Ovary (tissue), 7 donors: ENCODE measurements at regions not wholly inside any gene's neighbourhood (a gene's known extent, or its start where the extent isn't known, plus 50 kb on each side); places are given as distances from the start of the nearest gene placed in this dataset.

ENCODE experiments used
- DNase-seq, 5 donors: peaks; one replicate each; pipeline ENCODE4 v3.0.0-alpha.2; 2019 to 2020
- H3K27ac ChIP-seq, 2 donors: fragments of 200-600 bp; one replicate each; pipeline versions ENCODE4 v1.5.1 to v1.8.0; 2019 to 2022
- H3K27me3 ChIP-seq: fragments of 200-600 bp; one replicate; pipeline ENCODE4 v1.8.0; 2022
- H3K36me3 ChIP-seq: fragments of 200-600 bp; sonication (generic); one replicate; pipeline ENCODE4 v1.5.1; 2019
- H3K4me1 ChIP-seq: one replicate; pipeline ENCODE4 v1.8.1; 2013; ENCODE audit warnings: mild to moderate bottlenecking, moderate library complexity; ENCODE audit not compliant: insufficient read depth
- H3K4me3 ChIP-seq: fragments of 200-600 bp; sonication (generic); one replicate; pipeline ENCODE4 v1.5.1; 2017
- H3K9me3 ChIP-seq, 2 donors: fragments of 200-600 bp in 1 of 2; sonication (generic) in 1 of 2; one replicate each; pipeline versions ENCODE4 v1.5.1 to v1.8.1; 2013 to 2019; ENCODE audit warnings: mild to moderate bottlenecking in 1 of 2, moderate library complexity in 1 of 2
- CTCF ChIP-seq, 3 donors: fragments of 450-650 bp in 2 of 3; fragments of 200-600 bp in 1 of 3; IDR thresholded peaks; one replicate each; pipeline versions ENCODE4 v1.5.1 to v1.8.0; 2016 to 2022; ENCODE audit warnings: antibody characterized with exemption in 3 of 3, mild to moderate bottlenecking in 1 of 3
- EP300 ChIP-seq: sonication (generic); formaldehyde crosslinking; IDR thresholded peaks from one replicate; pipeline ENCODE4 v1.6.1; 2017; ENCODE audit warnings: antibody characterized with exemption
- POLR2A ChIP-seq: fragments of 450-650 bp; IDR thresholded peaks from one replicate; pipeline ENCODE4 v1.6.1; 2017; ENCODE audit warnings: antibody characterized with exemption, mild to moderate bottlenecking, moderate library complexity
- WGBS, 3 donors: extraction: QIAGEN DNeasy Blood & Tissue Kit in 1 of 3; methylation state at CpG; one replicate each; pipeline versions ENCODE4 v1.1.5 to v1.1.7; 2013 to 2017; 5-methylcytosine and 5-hydroxymethylcytosine counted together
- intact Hi-C, 4 donors: fragments of 100-400 bp; cut with DNase I; formaldehyde crosslinking; loops; one replicate each; pipeline versions ENCODE4 v1.11.0 to v1.15.1; 2022 to 2023
- donor health status: DM: no; HTN: no; CAD: no; lungs with moderate emphysema.
- donor health status: DM: no; HTN: no; CAD: no.
- donor health status: Bipolar disorder and iron deficiency.
- donor health status: DM: no; HTN: no; CAD: no.
- donor health status: DM: yes; HTN: yes; CAD: no.

DNA sequence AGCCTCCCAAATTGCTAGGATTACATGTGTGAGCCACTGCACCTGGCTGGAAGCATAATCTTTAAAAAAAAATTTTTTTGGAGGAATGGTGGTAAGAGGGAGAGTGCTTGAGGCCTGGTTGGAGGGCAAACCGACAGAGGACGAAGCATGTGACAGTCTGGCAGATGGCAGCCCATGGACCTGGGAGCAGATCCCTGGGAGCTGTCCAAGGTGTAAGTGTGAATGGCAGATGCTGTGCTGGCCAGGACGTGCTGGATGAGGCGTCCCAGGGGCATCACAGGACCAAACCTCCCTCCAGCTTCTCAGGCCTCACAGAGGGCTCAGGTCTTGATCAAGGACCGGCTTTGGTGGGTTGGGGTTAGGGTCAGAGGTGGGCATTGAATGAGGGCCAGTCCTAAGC lies 128.4 kb upstream of the NCOR2 start:
- Histone ChIP-seq H3K27me3 (no peaks in the 10 kb centered on the region), H3K4me1 (peaks cover 9% of the 10 kb centered on the region), H3K27ac (no peak overlapping the region), H3K9me3 (no peaks in the 10 kb centered on the region), H3K4me3 (no peak overlapping the region), H3K36me3 (no peaks in the 10 kb centered on the region)
- DNase-seq = no peak
- WGBS, 3 donors = 76 to 86% (median 83%) methylated on average over 5 of the region's 5 CpGs
- intact Hi-C loops = no loop called here
- TF ChIP-seq POLR2A (no peak), EP300 (no peak), CTCF (IDR thresholded peaks at IDR 0.05) (no peak)

DNA sequence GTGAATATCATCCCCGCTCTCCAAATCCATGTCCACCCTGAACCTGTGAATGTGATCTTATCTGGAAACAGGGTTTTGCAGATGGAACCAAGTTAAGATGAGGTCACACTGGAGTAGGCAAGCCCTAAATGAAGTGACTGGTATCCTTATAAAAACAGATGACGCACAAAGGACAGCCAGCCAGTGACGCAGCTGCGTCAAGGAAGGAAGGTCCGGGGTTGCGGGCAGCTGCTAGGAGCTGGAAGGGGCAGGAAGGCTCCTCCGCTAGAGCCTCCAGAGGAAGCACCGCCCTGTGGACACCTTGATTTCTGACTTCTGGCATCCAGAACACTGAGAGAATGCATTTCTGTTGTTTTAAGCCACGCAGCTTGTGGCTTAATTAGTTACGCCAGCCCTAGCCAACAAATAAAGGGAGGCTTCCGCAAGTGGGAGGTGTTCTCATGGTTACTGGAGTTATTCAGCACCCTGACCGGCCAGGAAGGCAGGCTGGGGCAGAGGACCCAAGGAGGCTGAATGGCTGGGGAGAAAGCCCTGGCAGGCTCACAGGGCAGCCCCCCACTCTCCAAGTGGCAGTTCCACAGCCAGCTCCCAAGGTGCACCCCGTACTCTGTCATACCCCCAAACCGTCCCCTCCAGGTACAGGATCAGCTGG lies 127.6 kb upstream of the NCOR2 start:
- DNase-seq = peak in 1 of 5 donors; percentile 51
- TF ChIP-seq CTCF (IDR thresholded peaks at IDR 0.05) (no peak), POLR2A (no peak), EP300 (no peak)
- no peaks in the 10 kb centered on the region for H3K9me3 ChIP-seq
- 44 to 55% (median 45%) methylated on average over 14 of the region's 14 CpGs for WGBS, 3 donors
- peaks cover 9% of the 10 kb centered on the region for H3K4me1 ChIP-seq
- H3K27me3 ChIP-seq = no peaks in the 10 kb centered on the region
- intact Hi-C loops = no loop called here
- H3K36me3 ChIP-seq = no peaks in the 10 kb centered on the region
- H3K4me3 ChIP-seq = no peak overlapping the region
- no peak overlapping the region for H3K27ac ChIP-seq

- Histone ChIP-seq H3K9me3 (no peaks in the 10 kb centered on the region), H3K4me3 (no peak overlapping the region), H3K27me3 (no peaks in the 10 kb centered on the region), H3K27ac (no peak overlapping the region), H3K36me3 (no peaks in the 10 kb centered on the region), H3K4me1 (peaks cover 9% of the 10 kb centered on the region)
- WGBS, 3 donors = 60 to 72% (median 66%) methylated on average over 5 of the region's 5 CpGs
- TF ChIP-seq EP300 = no peak
- TF ChIP-seq CTCF (IDR thresholded peaks at IDR 0.05) = no peak
- TF ChIP-seq POLR2A = no peak
- intact Hi-C loops = no loop called here
- no peak for DNase-seq
These were observed 126.8 kb upstream of the NCOR2 start for GRCh38 chr12:124694250-124694649.

- no peaks in the 10 kb centered on the region for H3K36me3 ChIP-seq
- no peak for DNase-seq
- WGBS, 3 donors = 77 to 87% (median 78%) methylated on average over 17 of the region's 17 CpGs
- peaks cover 2% of the 10 kb centered on the region for H3K4me1 ChIP-seq
- H3K9me3 ChIP-seq = no peaks in the 10 kb centered on the region
- H3K27ac ChIP-seq = no peak overlapping the region
- no peaks in the 10 kb centered on the region for H3K27me3 ChIP-seq
- TF ChIP-seq EP300 (no peak), CTCF (IDR thresholded peaks at IDR 0.05) (no peak), POLR2A (no peak)
- intact Hi-C loops = no loop called here
- no peak overlapping the region for H3K4me3 ChIP-seq
These were observed 125.8 kb upstream of the NCOR2 start for GRCh38 chr12:124693111-124693723.
